PC-9 (cell line): ENCODE measurements at regions not wholly inside any gene's neighbourhood (a gene's known extent, or its start where the extent isn't known, plus 50 kb on each side); places are given as distances from the start of the nearest gene placed in this dataset.

ENCODE experiments used
- EZH2 ChIP-seq: fragments of 200-600 bp; sonication (generic); IDR thresholded peaks from 2 replicates; pipeline ENCODE4 v1.8.0; 2017; ENCODE audit warnings: antibody characterized with exemption, low read depth
- TF ChIP-seq, protein P1 (sequence below): fragments of 200-600 bp; sonication (generic); conservative IDR thresholded peaks from 2 replicates; pipeline ENCODE4 v1.6.1; 2017; ENCODE audit warnings: mixed run types, antibody characterized with exemption, mild to moderate bottlenecking, moderate library complexity

DNA sequence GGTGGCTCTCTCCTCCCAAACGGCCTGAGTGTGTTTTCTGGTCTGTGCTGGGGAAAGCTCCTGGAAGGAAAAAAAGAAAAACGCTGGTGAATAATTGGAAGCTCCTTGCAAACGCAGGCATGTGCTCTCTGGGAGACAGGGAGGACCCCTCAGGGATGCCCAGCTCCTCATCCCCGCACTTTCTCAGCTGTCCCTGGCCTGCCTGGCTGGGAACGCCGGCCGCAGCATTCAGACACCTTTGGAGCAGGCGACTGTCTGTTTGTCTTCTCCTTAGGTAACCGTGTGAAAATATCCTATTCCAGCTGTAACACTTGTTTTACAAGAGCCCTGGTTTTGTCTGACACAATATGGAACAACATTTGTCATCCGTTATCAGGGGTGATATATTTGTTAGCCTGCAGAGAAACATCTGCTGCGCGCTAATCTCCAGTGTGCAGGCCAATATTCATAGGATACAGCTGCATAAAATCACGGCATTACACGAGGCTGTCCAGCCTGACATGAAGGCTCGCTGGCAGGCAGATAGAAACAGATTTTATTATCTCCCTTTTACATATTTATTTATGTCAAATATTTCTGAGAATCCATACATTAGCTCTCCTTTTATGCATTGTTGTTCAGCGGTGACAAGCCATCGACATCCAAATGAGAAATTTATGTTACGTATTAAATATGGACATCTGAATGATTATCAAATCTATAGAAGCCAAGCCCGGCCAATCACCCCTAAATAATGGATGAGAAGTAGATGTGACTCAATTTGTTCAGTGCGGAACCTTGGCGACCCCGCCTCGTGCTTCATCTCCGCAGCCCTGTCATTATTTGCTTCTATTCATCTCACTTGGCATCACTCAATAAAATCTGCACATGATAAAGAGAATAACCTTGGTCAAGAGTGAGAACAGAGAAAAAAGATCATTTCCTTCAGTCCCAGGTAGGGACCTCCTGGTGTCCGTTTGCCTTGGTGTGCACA is 675.1 kb upstream of the SALL3 start:
- TF ChIP-seq, protein P1, sequence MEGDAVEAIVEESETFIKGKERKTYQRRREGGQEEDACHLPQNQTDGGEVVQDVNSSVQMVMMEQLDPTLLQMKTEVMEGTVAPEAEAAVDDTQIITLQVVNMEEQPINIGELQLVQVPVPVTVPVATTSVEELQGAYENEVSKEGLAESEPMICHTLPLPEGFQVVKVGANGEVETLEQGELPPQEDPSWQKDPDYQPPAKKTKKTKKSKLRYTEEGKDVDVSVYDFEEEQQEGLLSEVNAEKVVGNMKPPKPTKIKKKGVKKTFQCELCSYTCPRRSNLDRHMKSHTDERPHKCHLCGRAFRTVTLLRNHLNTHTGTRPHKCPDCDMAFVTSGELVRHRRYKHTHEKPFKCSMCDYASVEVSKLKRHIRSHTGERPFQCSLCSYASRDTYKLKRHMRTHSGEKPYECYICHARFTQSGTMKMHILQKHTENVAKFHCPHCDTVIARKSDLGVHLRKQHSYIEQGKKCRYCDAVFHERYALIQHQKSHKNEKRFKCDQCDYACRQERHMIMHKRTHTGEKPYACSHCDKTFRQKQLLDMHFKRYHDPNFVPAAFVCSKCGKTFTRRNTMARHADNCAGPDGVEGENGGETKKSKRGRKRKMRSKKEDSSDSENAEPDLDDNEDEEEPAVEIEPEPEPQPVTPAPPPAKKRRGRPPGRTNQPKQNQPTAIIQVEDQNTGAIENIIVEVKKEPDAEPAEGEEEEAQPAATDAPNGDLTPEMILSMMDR = no peak
- TF ChIP-seq EZH2 = no peak
